Trophoblast cell (in vitro differentiated cells and primary cell): ENCODE measurements at regions not wholly inside any gene's neighbourhood (a gene's known extent, or its start where the extent isn't known, plus 50 kb on each side); places are given as distances from the start of the nearest gene placed in this dataset.

Experiments used
- DNase-seq, 2 donors: peaks; one replicate each; pipeline ENCODE4 v3.0.0-alpha.2; 2016
- H2AFZ ChIP-seq: 2 replicates; pipeline ENCODE4 v1.6.1; 2013; ENCODE audit warnings: low read length, moderate library complexity, mild to moderate bottlenecking; ENCODE audit not compliant: insufficient read depth, poor library complexity
- H2AK5ac ChIP-seq: 2 replicates; pipeline ENCODE4 v1.6.1; 2013; ENCODE audit warnings: mild to moderate bottlenecking, low read length
- H2BK120ac ChIP-seq: 2 replicates; pipeline ENCODE4 v1.6.1; 2013; ENCODE audit warnings: low read length, mild to moderate bottlenecking, moderate library complexity; ENCODE audit not compliant: insufficient read depth, poor library complexity
- H2BK12ac ChIP-seq: 2 replicates; pipeline ENCODE4 v1.6.1; 2013; ENCODE audit warnings: mild to moderate bottlenecking, low read length, moderate library complexity
- H2BK5ac ChIP-seq: 2 replicates; pipeline ENCODE4 v1.6.1; 2013; ENCODE audit warnings: low read length, low read depth, moderate library complexity, mild to moderate bottlenecking; ENCODE audit not compliant: poor library complexity
- H3K14ac ChIP-seq: 2 replicates; pipeline ENCODE4 v1.6.1; 2013; ENCODE audit warnings: mild to moderate bottlenecking, low read length
- H3K18ac ChIP-seq: 2 replicates; pipeline ENCODE4 v1.6.1; 2013; ENCODE audit warnings: mild to moderate bottlenecking, low read length
- H3K23ac ChIP-seq: 2 replicates; pipeline ENCODE4 v1.6.1; 2013; ENCODE audit warnings: low read length
- H3K27ac ChIP-seq: 2 replicates; pipeline ENCODE4 v1.5.1; 2013; ENCODE audit warnings: low read depth, mild to moderate bottlenecking, inconsistent platforms, low read length, moderate library complexity
- H3K27me3 ChIP-seq: 2 replicates; pipeline ENCODE4 v1.6.1; 2013; ENCODE audit warnings: inconsistent platforms, mild to moderate bottlenecking, low read length, moderate library complexity; ENCODE audit not compliant: insufficient read depth
- H3K36me3 ChIP-seq, 2 experiments: 1 replicate in 1 of 2; 2 replicates in 1 of 2; pipeline ENCODE4 v1.6.1; 2013; ENCODE audit warnings: low read length in 2 of 2, mild to moderate bottlenecking in 2 of 2, moderate library complexity in 1 of 2; ENCODE audit not compliant: insufficient read depth in 2 of 2, control insufficient read depth in 1 of 2
- H3K4ac ChIP-seq: 2 replicates; pipeline ENCODE4 v1.6.1; 2013; ENCODE audit warnings: low read depth, mild to moderate bottlenecking, low read length, moderate library complexity
- H3K4me1 ChIP-seq, 2 experiments: 1 replicate in 1 of 2; 2 replicates in 1 of 2; pipeline ENCODE4 v1.6.1; 2013; ENCODE audit warnings: low read length in 2 of 2, mild to moderate bottlenecking in 2 of 2, moderate library complexity in 1 of 2; ENCODE audit not compliant: insufficient read depth in 2 of 2, control insufficient read depth in 1 of 2
- H3K4me2 ChIP-seq: 2 replicates; pipeline ENCODE4 v1.6.1; 2013; ENCODE audit warnings: inconsistent platforms, mild to moderate bottlenecking, low read length, moderate library complexity
- H3K4me3 ChIP-seq: 2 replicates; pipeline ENCODE4 v1.5.1; 2013; ENCODE audit warnings: mild to moderate bottlenecking, low read depth, low read length, inconsistent platforms
- H3K79me1 ChIP-seq: one replicate; pipeline ENCODE4 v1.6.1; 2013; ENCODE audit warnings: low read length
- H3K79me2 ChIP-seq: 2 replicates; pipeline ENCODE4 v1.6.1; 2013; ENCODE audit warnings: low read length, mild to moderate bottlenecking; ENCODE audit not compliant: control insufficient read depth, insufficient read depth, poor library complexity
- H3K9ac ChIP-seq: 2 replicates; pipeline ENCODE4 v1.6.1; 2013; ENCODE audit warnings: mild to moderate bottlenecking, low read length
- H3K9me3 ChIP-seq: 2 replicates; pipeline ENCODE4 v1.6.1; 2013; ENCODE audit warnings: low read depth, mild to moderate bottlenecking, control low read depth, inconsistent platforms, low read length; ENCODE audit not compliant: insufficient read depth
- H4K12ac ChIP-seq: 2 replicates; pipeline ENCODE4 v1.6.1; 2013; ENCODE audit warnings: low read depth, mild to moderate bottlenecking, low read length, moderate library complexity
- H4K8ac ChIP-seq: 2 replicates; pipeline ENCODE4 v1.6.1; 2013; ENCODE audit warnings: low read depth, mild to moderate bottlenecking, low read length, moderate library complexity
- H4K91ac ChIP-seq: one replicate; pipeline ENCODE4 v1.6.1; 2013; ENCODE audit warnings: low read depth, mild to moderate bottlenecking, low read length, moderate library complexity
- WGBS: extraction: QIAGEN DNeasy Blood & Tissue Kit; methylation state at CpG from one replicate; pipeline ENCODE4 v1.1.7; 2013; ENCODE audit warnings: missing lambda C conversion rate; ENCODE audit not compliant: insufficient read length, insufficient coverage; ENCODE audit errors: extremely low coverage; 5-methylcytosine and 5-hydroxymethylcytosine counted together

GRCh38 chr4:138696058-138696457, 319.5 kb upstream of the NOCT start:
- no peak overlapping the region for H4K12ac ChIP-seq
- no peak overlapping the region for H3K9ac ChIP-seq
- no peak overlapping the region for H3K27ac ChIP-seq
- no peak overlapping the region for H4K91ac ChIP-seq
- H3K4me3 ChIP-seq = no peak overlapping the region
- no peaks in the 10 kb centered on the region for H3K4me1 ChIP-seq
- no peak overlapping the region for H3K23ac ChIP-seq
- no peak overlapping the region for H3K4ac ChIP-seq
- H4K8ac ChIP-seq = no peak overlapping the region
- H3K18ac ChIP-seq = no peak overlapping the region
- no peaks in the 10 kb centered on the region for H3K79me2 ChIP-seq
- no peaks in the 10 kb centered on the region for H3K79me1 ChIP-seq
- H2AK5ac ChIP-seq = no peak overlapping the region
- no peaks in the 10 kb centered on the region for H3K36me3 ChIP-seq
- no peaks in the 10 kb centered on the region for H3K9me3 ChIP-seq
- no peak for DNase-seq
- no CpG with 5 or more reads among the region's 2 CpGs for WGBS
- H2AFZ ChIP-seq = no peak overlapping the region
- H2BK5ac ChIP-seq = no peak overlapping the region
- H2BK120ac ChIP-seq = no peak overlapping the region
- H3K4me2 ChIP-seq = no peak overlapping the region
- H3K14ac ChIP-seq = no peak overlapping the region
- no peaks in the 10 kb centered on the region for H3K27me3 ChIP-seq
- H2BK12ac ChIP-seq = no peak overlapping the region

GRCh38 chr4:138693526-138693925, 322.1 kb upstream of the NOCT start:
- no peak overlapping the region for H3K23ac ChIP-seq
- no peak overlapping the region for H3K14ac ChIP-seq
- no peak overlapping the region for H2BK120ac ChIP-seq
- no peak overlapping the region for H4K8ac ChIP-seq
- WGBS = no CpG with 5 or more reads among the region's 3 CpGs
- no peak overlapping the region for H3K18ac ChIP-seq
- H3K27me3 ChIP-seq = no peaks in the 10 kb centered on the region
- no peak overlapping the region for H2BK5ac ChIP-seq
- no peaks in the 10 kb centered on the region for H3K9me3 ChIP-seq
- no peaks in the 10 kb centered on the region for H3K79me1 ChIP-seq
- H3K4me3 ChIP-seq = no peak overlapping the region
- H3K36me3 ChIP-seq = no peaks in the 10 kb centered on the region
- no peak overlapping the region for H4K12ac ChIP-seq
- no peaks in the 10 kb centered on the region for H3K79me2 ChIP-seq
- H3K4ac ChIP-seq = no peak overlapping the region
- no peak overlapping the region for H3K4me2 ChIP-seq
- H3K4me1 ChIP-seq = no peaks in the 10 kb centered on the region
- no peak overlapping the region for H3K27ac ChIP-seq
- DNase-seq = peak; percentile 13 to 79
- no peak overlapping the region for H4K91ac ChIP-seq
- H2BK12ac ChIP-seq = no peak overlapping the region
- no peak overlapping the region for H2AFZ ChIP-seq
- H3K9ac ChIP-seq = no peak overlapping the region
- H2AK5ac ChIP-seq = no peak overlapping the region

GRCh38 chr4:138692411-138692810, 323.2 kb upstream of the NOCT start:
- no peak overlapping the region for H3K23ac ChIP-seq
- no peak overlapping the region for H3K18ac ChIP-seq
- no peak overlapping the region for H4K91ac ChIP-seq
- no peak overlapping the region for H2BK5ac ChIP-seq
- no peak overlapping the region for H2BK120ac ChIP-seq
- H2AK5ac ChIP-seq = no peak overlapping the region
- H3K36me3 ChIP-seq = no peaks in the 10 kb centered on the region
- H3K9me3 ChIP-seq = no peaks in the 10 kb centered on the region
- no peak overlapping the region for H2AFZ ChIP-seq
- H3K4me2 ChIP-seq = no peak overlapping the region
- H3K14ac ChIP-seq = no peak overlapping the region
- H4K8ac ChIP-seq = no peak overlapping the region
- H2BK12ac ChIP-seq = no peak overlapping the region
- no peak overlapping the region for H3K4ac ChIP-seq
- no peak overlapping the region for H3K27ac ChIP-seq
- no peaks in the 10 kb centered on the region for H3K79me2 ChIP-seq
- no peaks in the 10 kb centered on the region for H3K27me3 ChIP-seq
- H3K9ac ChIP-seq = no peak overlapping the region
- H3K4me3 ChIP-seq = no peak overlapping the region
- no peak overlapping the region for H4K12ac ChIP-seq
- H3K79me1 ChIP-seq = no peaks in the 10 kb centered on the region
- H3K4me1 ChIP-seq = no peaks in the 10 kb centered on the region
- no peak for DNase-seq

GRCh38 chr4:138689593-138689992, 326.0 kb upstream of the NOCT start:
- no peaks in the 10 kb centered on the region for H3K79me1 ChIP-seq
- no peak overlapping the region for H3K4ac ChIP-seq
- no peaks in the 10 kb centered on the region for H3K4me1 ChIP-seq
- DNase-seq = no peak
- no peak overlapping the region for H4K12ac ChIP-seq
- peaks cover 2% of the 10 kb centered on the region for H3K9me3 ChIP-seq
- no peak overlapping the region for H3K23ac ChIP-seq
- H4K8ac ChIP-seq = no peak overlapping the region
- no CpG with 5 or more reads among the region's 6 CpGs for WGBS
- H3K18ac ChIP-seq = no peak overlapping the region
- no peak overlapping the region for H2BK120ac ChIP-seq
- H2AK5ac ChIP-seq = no peak overlapping the region
- H2BK12ac ChIP-seq = no peak overlapping the region
- no peaks in the 10 kb centered on the region for H3K27me3 ChIP-seq
- H3K36me3 ChIP-seq = no peaks in the 10 kb centered on the region
- no peak overlapping the region for H4K91ac ChIP-seq
- H3K9ac ChIP-seq = no peak overlapping the region
- H3K79me2 ChIP-seq = no peaks in the 10 kb centered on the region
- H3K4me3 ChIP-seq = no peak overlapping the region
- H3K14ac ChIP-seq = no peak overlapping the region
- H3K27ac ChIP-seq = no peak overlapping the region
- H3K4me2 ChIP-seq = no peak overlapping the region
- no peak overlapping the region for H2AFZ ChIP-seq
- no peak overlapping the region for H2BK5ac ChIP-seq
